Pancreas (tissue), 10 donors: ENCODE measurements at regions not wholly inside any gene's neighbourhood (a gene's known extent, or its start where the extent isn't known, plus 50 kb on each side); places are given as distances from the start of the nearest gene placed in this dataset.
A peak's percentile ranks its signal among the peaks of the same experiment; 100 is the strongest.

Source experiments
- ATAC-seq, 4 donors: fragments of 200-7000 bp; cut with Tn5 transposase; one replicate each; pipeline versions ENCODE4 v1.8.0 to v1.9.1; 2020; ENCODE audit warnings: mild to moderate bottlenecking in 4 of 4, moderate library complexity in 4 of 4
- DNase-seq, 6 donors: peaks; one replicate each; pipeline ENCODE4 v3.0.0-alpha.2; 2020
- FAIRE-seq: peaks from 2 replicates; lab custom pipeline; 2012; peaks lifted over from hg19 to GRCh38; lab: Jason Lieb, UNC
- H3K27ac ChIP-seq, 4 donors: fragments of 200-600 bp; sonication (generic); 1 replicate in 3 of 4; 2 replicates in 1 of 4; pipeline versions ENCODE4 v1.5.0 to v1.8.0; 2020
- H3K27me3 ChIP-seq, 4 donors: fragments of 200-600 bp; one replicate each; pipeline ENCODE4 v1.8.0; 2021
- H3K36me3 ChIP-seq, 3 donors: fragments of 200-600 bp; sonication (generic) in 1 of 3; one replicate each; pipeline versions ENCODE4 v1.5.0 to v1.8.0; 2020 to 2021
- H3K4me1 ChIP-seq, 3 donors: fragments of 200-600 bp; one replicate each; pipeline ENCODE4 v1.8.0; 2021
- H3K4me3 ChIP-seq, 4 donors: fragments of 200-600 bp; sonication (generic) in 2 of 4; one replicate each; pipeline versions ENCODE4 v1.5.0 to v1.8.0; 2020 to 2021
- H3K9me3 ChIP-seq, 4 donors: fragments of 200-600 bp; one replicate each; pipeline ENCODE4 v1.8.0; 2021
- WGBS, 2 donors: extraction: QIAGEN DNeasy Blood & Tissue Kit; methylation state at CpG; one replicate each; pipeline ENCODE4 v1.1.7; 2013; 5-methylcytosine and 5-hydroxymethylcytosine counted together
- intact Hi-C, 3 donors: fragments of 100-400 bp; cut with DNase I; formaldehyde crosslinking; loops; one replicate each; pipeline versions ENCODE4 v1.11.1 to v1.14.2; 2022
- TF ChIP-seq, protein P1 (sequence below), 4 donors: fragments of 200-600 bp; sonication (generic) in 3 of 4; IDR thresholded peaks; one replicate each; pipeline versions ENCODE4 v1.5.0 to v1.8.0; 2021; ENCODE audit warnings: antibody characterized with exemption in 4 of 4
- donor health status: healthy with polysubstance abuse.
- donor health status: DM: no; HTN: no; CAD: no; lungs with moderate emphysema.
- donor health status: DM: no; HTN: no; CAD: no.
- donor health status: control.
- donor health status: control.
- donor health status: Bipolar disorder and iron deficiency.
- donor health status: DM: yes; HTN: yes; CAD: no.
- donor health status: DM: no; HTN: no; CAD: no.
- donor health status: DM: no; HTN: no; CAD: no.
- donor health status: DM: yes; HTN: yes; CAD: no.

DNA sequence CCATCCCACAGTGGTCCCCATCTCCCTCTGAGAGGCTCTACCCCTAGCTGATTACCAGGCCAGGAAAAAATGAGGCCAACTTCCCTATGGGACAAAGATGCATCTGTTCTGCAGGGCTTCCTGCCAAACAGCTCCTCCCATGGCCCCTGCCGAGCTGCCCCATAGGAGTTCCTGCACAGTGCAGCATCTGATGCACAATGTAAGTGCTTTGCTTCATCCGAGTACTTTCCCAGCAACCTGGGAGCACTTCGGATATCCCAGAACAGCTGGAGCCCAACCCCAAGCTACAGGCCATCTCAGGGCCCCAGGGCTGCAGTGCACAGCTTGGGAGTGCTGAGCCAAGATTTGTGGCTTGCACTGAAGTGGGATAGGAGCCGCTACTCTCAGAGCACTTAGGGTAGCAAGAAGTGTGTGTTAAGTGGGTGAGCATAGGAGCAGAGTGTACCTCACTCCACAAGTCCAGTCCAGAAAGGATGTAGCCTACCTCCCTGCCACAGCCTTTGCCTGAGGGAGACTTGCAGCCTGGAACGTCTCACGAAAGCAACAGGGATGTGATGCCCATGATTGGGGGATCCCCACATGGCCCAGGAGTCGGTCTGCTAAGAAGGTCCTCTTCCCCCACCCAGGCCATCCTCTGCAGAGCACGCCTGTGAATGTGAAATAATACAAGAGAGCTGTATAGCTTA, 209.6 kb upstream of the VWC2 start:
- no peak for ATAC-seq
- peak in 1 of 6 donors; percentile 23 for DNase-seq
- no peak overlapping the region for H3K4me3 ChIP-seq
- no peaks in the 10 kb centered on the region for H3K4me1 ChIP-seq
- H3K27ac ChIP-seq, result no peak overlapping the region
- FAIRE-seq, result no peak
- intact Hi-C loops, result no loop called here
- H3K9me3 ChIP-seq, result no peaks in the 10 kb centered on the region
- no peaks in the 10 kb centered on the region for H3K36me3 ChIP-seq
- WGBS, 2 donors, result 58 to 67% methylated on average over 8 of the region's 8 CpGs
- TF ChIP-seq, protein P1, sequence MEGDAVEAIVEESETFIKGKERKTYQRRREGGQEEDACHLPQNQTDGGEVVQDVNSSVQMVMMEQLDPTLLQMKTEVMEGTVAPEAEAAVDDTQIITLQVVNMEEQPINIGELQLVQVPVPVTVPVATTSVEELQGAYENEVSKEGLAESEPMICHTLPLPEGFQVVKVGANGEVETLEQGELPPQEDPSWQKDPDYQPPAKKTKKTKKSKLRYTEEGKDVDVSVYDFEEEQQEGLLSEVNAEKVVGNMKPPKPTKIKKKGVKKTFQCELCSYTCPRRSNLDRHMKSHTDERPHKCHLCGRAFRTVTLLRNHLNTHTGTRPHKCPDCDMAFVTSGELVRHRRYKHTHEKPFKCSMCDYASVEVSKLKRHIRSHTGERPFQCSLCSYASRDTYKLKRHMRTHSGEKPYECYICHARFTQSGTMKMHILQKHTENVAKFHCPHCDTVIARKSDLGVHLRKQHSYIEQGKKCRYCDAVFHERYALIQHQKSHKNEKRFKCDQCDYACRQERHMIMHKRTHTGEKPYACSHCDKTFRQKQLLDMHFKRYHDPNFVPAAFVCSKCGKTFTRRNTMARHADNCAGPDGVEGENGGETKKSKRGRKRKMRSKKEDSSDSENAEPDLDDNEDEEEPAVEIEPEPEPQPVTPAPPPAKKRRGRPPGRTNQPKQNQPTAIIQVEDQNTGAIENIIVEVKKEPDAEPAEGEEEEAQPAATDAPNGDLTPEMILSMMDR (IDR thresholded peaks at IDR 0.05), result no peak
- peaks cover 0 to 2% (median 0%) of the 10 kb centered on the region in 4 donors for H3K27me3 ChIP-seq

DNA sequence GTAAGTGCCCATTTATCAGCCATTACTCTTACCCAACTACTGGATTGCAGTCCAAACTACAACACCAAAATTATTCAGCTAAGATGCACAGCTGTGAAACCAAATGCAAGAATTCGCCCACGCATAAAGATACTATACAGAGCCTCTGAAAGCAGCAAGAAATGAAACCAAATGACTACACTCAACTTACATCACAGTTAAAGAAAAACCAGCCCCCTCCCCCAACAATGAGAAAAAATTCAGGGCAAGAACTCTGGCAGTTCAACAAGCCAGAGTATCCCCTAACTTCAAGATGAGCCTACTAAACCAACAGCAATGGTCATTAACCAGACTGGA, 209.1 kb upstream of the VWC2 start:
- Histone ChIP-seq H3K27ac (no peak overlapping the region), H3K27me3 (peaks cover 0 to 2% (median 0%) of the 10 kb centered on the region in 4 donors), H3K4me3 (no peak overlapping the region), H3K36me3 (no peaks in the 10 kb centered on the region), H3K4me1 (no peaks in the 10 kb centered on the region), H3K9me3 (no peaks in the 10 kb centered on the region)
- WGBS, 2 donors, result 83 to 88% methylated on average over 2 of the region's 2 CpGs
- FAIRE-seq (no peak), ATAC-seq (no peak), DNase-seq (no peak)
- intact Hi-C loops, result no loop called here
- TF ChIP-seq, protein P1 (IDR thresholded peaks at IDR 0.05), result no peak

DNA sequence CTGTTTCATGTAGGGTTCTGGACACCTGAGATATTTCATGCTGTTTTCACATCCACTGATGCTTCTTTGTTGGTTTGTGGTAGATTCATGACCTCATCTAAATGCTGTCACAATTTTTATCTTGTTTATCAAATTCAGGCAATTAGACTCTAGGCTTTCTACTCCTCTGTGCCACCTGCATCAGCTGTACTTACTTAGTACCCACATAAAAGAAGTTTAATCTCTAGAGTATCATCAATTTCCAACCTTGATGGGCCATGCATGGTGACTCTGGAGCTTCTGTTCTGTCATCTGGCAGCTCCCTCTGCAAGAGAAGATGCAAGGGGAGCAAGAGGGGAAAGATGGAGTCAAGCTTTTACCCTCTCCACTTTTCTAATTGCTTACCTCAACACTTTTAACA, 195.9 kb upstream of the VWC2 start:
- intact Hi-C loops, result no loop called here
- ATAC-seq, result no peak
- DNase-seq, result no peak
- FAIRE-seq, result no peak
- TF ChIP-seq, protein P1 (IDR thresholded peaks at IDR 0.05), result no peak
- no peaks in the 10 kb centered on the region for H3K9me3 ChIP-seq
- H3K27me3 ChIP-seq, result no peaks in the 10 kb centered on the region
- no peaks in the 10 kb centered on the region for H3K4me1 ChIP-seq
- no peak overlapping the region for H3K4me3 ChIP-seq
- H3K27ac ChIP-seq, result no peak overlapping the region
- H3K36me3 ChIP-seq, result no peaks in the 10 kb centered on the region

DNA sequence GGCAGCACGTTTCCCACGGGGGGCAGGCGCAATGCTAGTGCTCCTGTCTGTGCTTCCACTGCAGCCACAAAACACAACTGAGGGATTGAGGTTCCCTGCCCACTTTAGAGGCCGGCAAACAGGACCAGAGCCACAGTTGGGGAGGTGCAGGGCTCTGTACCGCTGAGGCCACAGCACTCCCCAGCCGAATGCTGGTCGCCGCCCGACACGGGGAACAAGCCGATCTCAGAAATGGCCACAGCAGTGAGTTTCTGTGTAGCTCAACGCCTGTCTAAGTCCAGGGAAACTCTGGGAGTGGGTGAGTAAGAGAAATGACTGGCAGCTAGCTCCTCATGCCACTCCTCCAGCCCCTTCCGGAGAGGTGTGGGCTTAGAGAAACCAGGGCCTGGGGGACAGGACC, 194.0 kb upstream of the VWC2 start:
- H3K4me3 ChIP-seq, result no peak overlapping the region
- H3K27me3 ChIP-seq, result no peaks in the 10 kb centered on the region
- intact Hi-C loops, result no loop called here
- 78 to 80% methylated on average over 13 of the region's 13 CpGs for WGBS, 2 donors
- DNase-seq, result peak in 1 of 6 donors; percentile 41
- TF ChIP-seq, protein P1 (IDR thresholded peaks at IDR 0.05), result no peak
- FAIRE-seq, result no peak
- ATAC-seq, result no peak
- H3K4me1 ChIP-seq, result no peaks in the 10 kb centered on the region
- no peaks in the 10 kb centered on the region for H3K36me3 ChIP-seq
- no peak overlapping the region for H3K27ac ChIP-seq
- no peaks in the 10 kb centered on the region for H3K9me3 ChIP-seq

DNA sequence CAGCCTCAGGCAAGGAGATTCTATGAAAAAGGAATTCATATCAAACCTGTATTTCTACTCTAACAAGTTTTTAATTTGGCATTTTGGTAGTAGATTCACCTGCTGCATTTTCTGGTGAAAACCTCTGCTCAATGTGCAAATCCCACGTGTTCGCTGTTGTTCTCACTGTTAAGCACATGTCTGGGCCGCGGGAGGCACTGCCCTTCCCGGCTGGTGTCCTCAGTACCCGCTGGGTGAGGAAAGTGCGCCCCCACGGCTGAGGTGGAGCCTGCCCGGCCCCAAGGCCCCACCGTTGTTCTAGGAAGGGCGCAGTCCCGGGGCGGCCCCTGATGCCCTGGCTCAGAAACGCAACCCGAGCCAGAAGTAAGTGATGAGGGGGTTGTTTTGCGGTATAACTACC, 193.4 kb upstream of the VWC2 start:
- Histone ChIP-seq H3K36me3 (no peaks in the 10 kb centered on the region), H3K9me3 (no peaks in the 10 kb centered on the region), H3K4me1 (no peaks in the 10 kb centered on the region), H3K27ac (no peak overlapping the region), H3K27me3 (no peaks in the 10 kb centered on the region), H3K4me3 (no peak overlapping the region)
- TF ChIP-seq, protein P1 (IDR thresholded peaks at IDR 0.05), result no peak
- 33 to 38% methylated on average over 16 of the region's 16 CpGs for WGBS, 2 donors
- no peak for FAIRE-seq
- peak in 2 of 6 donors; percentile 22 to 44 for DNase-seq
- ATAC-seq, result no peak
- intact Hi-C loops, result no loop called here
